GM18907 (cell line): ENCODE measurements at regions not wholly inside any gene's neighbourhood (a gene's known extent, or its start where the extent isn't known, plus 50 kb on each side); places are given as distances from the start of the nearest gene placed in this dataset.
"Not testable (repeated sequence)": the region's sequence is repeated elsewhere in the genome, so short reads cannot be mapped to it uniquely, and the experiment has no call there.

Experiments
- ATAC-seq: cut with Tn5 transposase; IDR thresholded peaks from one replicate; pipeline ENCODE4 v1.9.1; 2021; ENCODE audit warnings: mild to moderate bottlenecking, moderate library complexity; ENCODE audit not compliant: unreplicated experiment

- no peak for ATAC-seq
Observed at GRCh38 chr7:121503730-121504129, 107.6 kb upstream of the FAM3C start.

- no peak for ATAC-seq
Observed at GRCh38 chr7:121503039-121503438, 106.9 kb upstream of the FAM3C start.

GRCh38 chr7:121501566-121501965, 105.5 kb upstream of the FAM3C start:
- no peak for ATAC-seq

- peak; percentile 73 for ATAC-seq
Observed at GRCh38 chr7:121500360-121501058, 104.4 kb upstream of the FAM3C start.

GRCh38 chr7:121499624-121500023, 103.5 kb upstream of the FAM3C start:
- no peak for ATAC-seq

GRCh38 chr7:121498816-121499215, 102.7 kb upstream of the FAM3C start:
- no peak for ATAC-seq

GRCh38 chr7:121497545-121497944, 101.4 kb upstream of the FAM3C start:
- ATAC-seq = not testable (repeated sequence)

GRCh38 chr7:121494516-121494915, 98.4 kb upstream of the FAM3C start:
- no peak for ATAC-seq

GRCh38 chr7:121493553-121493952, 97.4 kb upstream of the FAM3C start:
- ATAC-seq = no peak

- ATAC-seq = no peak
Observed at GRCh38 chr7:121490309-121490708, 94.2 kb upstream of the FAM3C start.

- no peak for ATAC-seq
Observed at GRCh38 chr7:121489440-121489839, 93.3 kb upstream of the FAM3C start.

GRCh38 chr7:121488111-121488650, 92.1 kb upstream of the FAM3C start:
- no peak for ATAC-seq

GRCh38 chr7:121486590-121486989, 90.5 kb upstream of the FAM3C start:
- no peak for ATAC-seq

- no peak for ATAC-seq
Observed at GRCh38 chr7:121485467-121486243, 89.5 kb upstream of the FAM3C start.

- no peak for ATAC-seq
Observed at GRCh38 chr7:121484089-121484763, 88.1 kb upstream of the FAM3C start.

GRCh38 chr7:121480566-121481335, 84.6 kb upstream of the FAM3C start:
- ATAC-seq = no peak

GRCh38 chr7:121480058-121480457, 84.0 kb upstream of the FAM3C start:
- no peak for ATAC-seq

GRCh38 chr7:121479466-121479865, 83.4 kb upstream of the FAM3C start:
- ATAC-seq = no peak

- no peak for ATAC-seq
Observed at GRCh38 chr7:121475806-121476205, 79.7 kb upstream of the FAM3C start.

- no peak for ATAC-seq
Observed at GRCh38 chr7:121474301-121474673, 78.2 kb upstream of the FAM3C start.
